ENCODE measurements at regions not wholly inside any gene's neighbourhood (a gene's known extent, or its start where the extent isn't known, plus 50 kb on each side); places are given as distances from the start of the nearest gene placed in this dataset.

DNA sequence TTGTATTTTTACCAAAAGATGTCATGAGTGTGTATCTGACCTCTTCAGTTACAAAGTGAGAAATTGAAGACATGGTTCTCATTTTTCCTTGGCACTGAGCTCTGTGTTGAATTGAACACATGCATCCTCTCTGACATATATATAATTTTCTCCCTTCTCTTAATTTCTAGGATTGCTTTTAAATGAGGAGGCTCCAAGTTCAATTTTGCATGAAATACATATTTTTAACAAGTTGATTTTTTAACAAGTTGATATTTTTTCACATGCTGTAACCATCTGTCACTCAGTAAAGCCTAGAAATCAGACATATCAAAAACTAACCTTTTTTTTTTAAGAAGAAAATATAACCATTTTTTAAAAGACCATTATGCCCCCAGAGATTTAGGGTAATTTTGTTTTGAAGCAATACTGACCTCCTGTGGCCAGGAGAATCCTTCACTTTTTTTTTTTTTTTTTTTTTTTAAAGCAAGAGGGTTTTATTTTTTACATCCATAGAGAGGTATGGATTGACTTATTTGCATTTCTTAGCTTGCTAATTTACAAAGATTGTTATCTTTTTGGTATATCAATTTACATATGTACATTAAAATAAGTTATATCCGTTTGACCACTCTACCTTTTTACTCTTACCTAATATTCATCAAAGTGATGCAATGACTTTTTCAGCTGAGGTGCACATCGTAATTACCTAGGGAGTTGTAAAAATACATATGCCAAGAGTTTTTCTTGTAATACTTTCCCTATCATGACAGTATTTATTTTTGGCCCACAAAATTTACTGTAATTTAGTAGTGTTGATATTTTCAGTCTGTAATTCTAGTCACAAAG, 161.8 kb downstream of the SOCS6 start:
- no peak for DNase-seq

DNA sequence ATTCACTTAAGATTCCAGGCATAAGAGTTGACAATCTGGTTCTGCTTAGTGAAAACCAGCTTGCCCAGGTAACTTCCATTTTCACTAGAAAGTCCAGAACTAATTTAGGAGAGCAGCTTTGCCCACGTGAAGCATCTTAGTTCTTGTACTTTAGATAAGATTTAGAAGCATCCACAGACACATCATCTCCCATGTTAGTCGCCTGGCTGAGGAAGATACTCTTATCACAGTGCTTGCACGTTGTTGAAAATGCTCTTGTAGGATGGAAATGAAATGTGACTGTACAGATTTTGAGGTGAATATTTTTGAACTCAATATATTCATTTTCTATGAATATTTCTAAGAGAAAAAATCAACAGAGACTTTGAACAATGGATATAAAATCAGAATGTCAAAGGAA, 159.7 kb downstream of the SOCS6 start:
- DNase-seq: no peak

DNA sequence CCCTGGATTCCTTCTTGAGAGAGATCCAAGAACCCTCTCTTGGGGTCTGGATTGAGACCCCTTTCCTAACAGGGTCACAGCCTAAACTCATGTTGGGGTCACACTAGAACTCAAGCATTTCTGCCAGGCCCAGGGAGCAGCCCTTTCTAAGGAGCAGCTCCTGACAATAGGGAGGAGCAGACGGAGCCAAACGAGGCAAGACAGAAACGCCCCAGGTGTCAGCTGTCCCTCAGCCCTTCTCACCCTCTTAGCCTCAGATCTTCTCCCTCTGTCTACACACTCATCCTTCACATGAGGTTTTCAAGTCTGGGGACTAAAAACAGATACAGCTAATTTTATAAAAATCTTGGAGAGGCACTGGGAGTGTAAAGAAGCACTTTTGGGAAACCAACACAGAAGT, 157.2 kb downstream of the SOCS6 start:
- no peak for DNase-seq

DNA sequence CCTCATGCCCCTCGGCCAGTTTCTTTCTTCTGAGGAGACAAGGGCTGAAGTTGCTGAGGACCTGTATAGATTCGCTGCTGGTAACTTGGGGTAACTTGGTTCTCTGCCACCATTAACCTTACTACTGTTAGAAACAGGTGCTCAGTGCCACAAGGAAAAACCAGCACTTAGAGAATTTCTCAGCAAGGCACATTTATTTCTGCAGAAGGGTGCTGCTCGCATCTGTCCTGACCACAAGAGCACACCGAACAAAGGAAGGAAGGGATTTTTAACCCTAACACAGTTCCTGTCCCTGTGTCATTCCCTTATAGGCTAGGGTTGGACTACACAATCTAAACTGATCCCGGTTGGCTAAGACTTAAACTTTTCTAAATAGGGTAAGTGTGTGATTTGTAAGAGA, 154.1 kb downstream of the SOCS6 start:
- DNase-seq: no peak

GRCh38 chr18:70432804-70433400, 144.1 kb downstream of the SOCS6 start:
- DNase-seq: no peak

DNA sequence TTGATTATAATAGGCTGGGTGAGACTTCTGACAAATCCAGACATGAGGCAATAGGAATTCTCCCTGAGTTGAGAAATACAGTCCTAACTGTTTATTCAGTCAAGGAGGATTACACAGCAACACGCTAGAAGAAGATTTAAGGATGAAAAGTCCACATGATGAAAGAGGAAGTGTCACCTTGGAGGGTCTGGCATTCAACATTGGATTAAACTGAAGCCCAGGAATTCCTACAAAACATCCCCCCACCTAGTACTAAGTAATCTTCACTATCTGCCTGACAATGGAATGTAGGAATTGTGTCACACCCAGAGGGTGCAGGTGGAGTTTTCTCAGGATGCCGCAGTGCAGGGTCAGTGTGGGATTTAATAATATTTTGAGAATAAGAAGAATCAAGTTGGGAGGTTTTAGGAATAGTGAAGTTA, 142.4 kb downstream of the SOCS6 start:
- DNase-seq: no peak

DNA sequence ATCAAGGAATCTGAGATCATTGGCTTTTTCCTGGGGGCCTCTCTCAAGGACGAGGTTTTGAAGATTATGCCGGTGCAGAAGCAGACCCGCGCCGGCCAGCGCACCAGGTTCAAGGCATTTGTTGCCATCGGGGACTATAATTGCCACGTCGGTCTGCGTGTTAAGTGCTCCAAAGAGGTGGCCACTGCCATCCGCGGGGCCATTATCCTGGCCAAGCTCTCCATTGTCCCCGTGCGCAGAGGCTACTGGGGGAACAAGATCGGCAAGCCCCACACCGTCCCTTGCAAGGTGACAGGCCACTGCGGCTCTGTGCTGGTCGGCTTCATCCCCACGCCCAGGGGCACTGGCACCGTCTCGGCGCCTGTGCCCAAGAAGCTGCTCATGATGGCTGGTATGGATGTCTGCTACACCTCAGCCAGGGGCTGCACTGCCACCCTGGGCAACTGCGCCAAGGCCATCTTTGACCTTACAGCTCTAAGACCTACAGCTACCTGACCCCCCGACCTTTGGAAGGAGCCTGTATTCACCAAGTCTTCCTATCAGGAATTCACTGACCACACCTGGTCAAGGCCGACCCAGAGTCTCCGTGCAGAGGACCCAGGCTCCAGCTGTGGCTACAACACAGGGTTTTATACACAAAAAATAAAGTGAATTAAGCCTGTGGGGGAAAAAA, 141.8 kb downstream of the SOCS6 start:
- no peak for DNase-seq

GRCh38 chr18:70429847-70430500, 141.1 kb downstream of the SOCS6 start:
- DNase-seq: no peak

DNA sequence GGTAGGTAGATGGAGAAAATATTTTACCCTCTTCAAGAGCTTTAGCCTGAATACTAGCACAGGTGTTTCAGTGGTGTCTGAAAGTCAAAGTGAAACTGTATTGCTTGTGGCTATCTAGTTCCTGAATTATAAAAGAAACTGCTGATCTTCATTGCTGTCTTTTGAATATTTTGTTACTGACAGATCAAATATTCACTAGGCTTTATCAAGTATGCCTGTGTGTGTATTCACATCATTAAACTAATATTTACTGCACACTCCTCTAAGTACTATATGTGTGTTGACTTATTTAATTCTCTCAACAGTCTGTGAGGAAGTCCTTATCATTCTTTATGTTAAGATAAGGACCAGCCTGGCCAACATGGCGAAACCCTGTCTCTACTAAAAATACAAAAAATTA, 139.6 kb downstream of the SOCS6 start:
- DNase-seq: no peak

DNA sequence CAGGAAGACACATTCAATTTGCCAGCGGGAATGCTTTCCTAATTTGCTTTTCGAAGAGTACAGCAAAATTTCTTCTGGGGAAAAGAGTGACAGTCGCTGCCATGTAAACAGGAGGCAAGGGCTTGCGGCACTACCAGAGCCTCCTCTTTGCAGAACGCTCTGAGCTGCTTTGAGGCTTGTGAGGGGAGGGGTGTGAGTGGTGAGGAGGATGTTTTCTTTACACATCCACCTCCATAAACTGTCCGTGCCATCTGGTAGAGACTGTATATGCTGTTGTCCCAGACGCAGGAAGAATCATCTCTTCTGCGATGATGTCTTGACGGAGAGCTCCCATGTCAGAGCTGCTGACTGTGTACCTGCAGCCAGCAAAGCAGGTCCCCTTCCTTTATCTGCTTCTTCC, 138.0 kb downstream of the SOCS6 start:
- DNase-seq: no peak

GRCh38 chr18:70425236-70425635, 136.4 kb downstream of the SOCS6 start:
- no peak for DNase-seq

DNA sequence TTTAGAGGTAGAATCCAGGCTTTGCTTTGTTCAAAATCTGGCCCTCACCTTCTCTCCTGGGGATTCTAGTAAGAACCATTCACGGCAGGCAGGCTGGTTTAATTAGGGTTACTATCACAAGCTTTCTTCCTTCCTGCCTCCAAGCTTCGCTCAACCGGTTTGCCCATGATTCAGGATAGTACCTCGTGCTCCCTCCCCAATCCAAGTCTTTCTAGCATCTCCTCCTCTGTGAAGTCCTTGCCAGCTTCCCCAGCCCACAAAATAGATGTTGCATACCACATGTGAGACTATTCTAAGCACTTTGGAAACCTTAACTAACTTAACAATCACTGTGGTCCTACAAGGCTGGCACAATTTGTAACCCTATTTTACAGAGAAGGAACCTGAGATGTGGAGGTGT, 135.1 kb downstream of the SOCS6 start:
- DNase-seq: no peak

DNA sequence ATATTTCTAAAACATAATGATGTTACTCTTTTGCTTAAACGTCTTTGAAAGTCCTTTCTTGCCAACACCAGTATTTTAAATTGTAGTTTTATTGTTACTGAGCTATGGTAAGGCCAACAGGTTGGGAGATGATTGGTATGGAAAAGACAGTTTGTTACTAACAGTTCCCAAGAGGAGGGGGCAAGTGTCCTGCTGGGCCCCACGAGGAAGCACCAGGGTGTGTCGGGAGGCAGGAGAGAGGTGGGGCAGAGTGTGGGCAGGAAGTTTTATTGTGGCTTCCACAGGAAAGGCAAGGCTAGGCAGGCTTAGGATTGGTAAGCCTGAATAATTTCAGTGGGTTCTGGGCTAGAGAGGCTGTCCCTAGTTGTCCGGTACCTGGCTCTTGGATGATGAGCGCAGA, 134.3 kb downstream of the SOCS6 start:
- no peak for DNase-seq

GRCh38 chr18:70422391-70422965, 133.6 kb downstream of the SOCS6 start:
- DNase-seq: no peak

GRCh38 chr18:70421471-70422390, 132.9 kb downstream of the SOCS6 start:
- peak; percentile 20 for DNase-seq

DNA sequence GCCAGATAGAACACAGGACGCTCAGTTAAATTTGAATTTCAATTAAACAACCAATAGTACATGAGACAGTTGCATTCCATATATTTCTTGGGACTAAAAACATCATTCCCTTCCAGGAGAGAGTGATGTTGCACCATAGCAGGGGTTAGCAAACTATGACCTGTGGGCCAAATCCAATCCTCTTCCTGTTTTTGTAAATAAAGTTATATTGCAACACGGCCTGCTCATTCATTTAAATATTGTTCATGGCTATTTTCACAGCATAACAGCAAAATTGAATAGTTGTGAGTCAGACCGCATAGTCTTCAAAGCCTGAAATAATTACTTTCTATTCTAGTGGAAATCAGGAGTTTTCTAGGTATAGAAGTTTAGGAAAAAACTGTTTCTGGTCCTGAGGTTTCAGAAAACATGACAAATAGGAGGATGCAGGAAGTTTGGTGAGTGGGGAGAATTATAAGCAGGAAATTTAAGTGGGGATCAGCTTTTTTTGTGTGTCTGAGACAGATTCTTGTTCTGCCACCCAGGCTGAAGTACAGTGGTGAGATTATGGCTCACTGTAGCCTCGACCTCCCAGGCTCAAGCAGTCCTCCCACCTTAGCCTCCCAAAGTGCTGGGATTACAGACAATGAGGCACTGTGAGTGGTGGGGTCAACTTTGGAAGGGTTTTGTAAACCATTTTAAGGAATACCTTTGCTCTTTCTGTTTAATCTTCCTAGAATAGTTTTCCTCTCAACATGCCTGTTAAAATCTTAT, 131.5 kb downstream of the SOCS6 start:
- no peak for DNase-seq

- DNase-seq: no peak
Observed at GRCh38 chr18:70419526-70419925, 130.7 kb downstream of the SOCS6 start.

GRCh38 chr18:70418546-70419311, 129.9 kb downstream of the SOCS6 start:
- DNase-seq: no peak

GRCh38 chr18:70417847-70418246, 129.0 kb downstream of the SOCS6 start:
- no peak for DNase-seq

GRCh38 chr18:70416496-70416895, 127.7 kb downstream of the SOCS6 start:
- DNase-seq: no peak

Data from skin of body (tissue), 1 donor.